Astrocyte (in vitro differentiated cells and primary cell): ENCODE measurements at regions not wholly inside any gene's neighbourhood (a gene's known extent, or its start where the extent isn't known, plus 50 kb on each side); places are given as distances from the start of the nearest gene placed in this dataset.
A peak's percentile ranks its signal among the peaks of the same experiment; 100 is the strongest.

Experiments
- DNase-seq: peaks from one replicate; pipeline ENCODE4 v3.0.0-alpha.2; 2010; ENCODE audit warnings: low read depth
- FAIRE-seq: peaks from 2 replicates; lab custom pipeline; 2011; peaks lifted over from hg19 to GRCh38; lab: Jason Lieb, UNC
- H2AFZ ChIP-seq: 2 replicates; pipeline ENCODE4 v1.6.0; 2012; ENCODE audit warnings: low read depth, low read length, inconsistent platforms
- H3K27ac ChIP-seq: 2 replicates; pipeline ENCODE4 v1.5.1; 2011; ENCODE audit warnings: low read depth, low read length, inconsistent platforms
- H3K27me3 ChIP-seq: 2 replicates; pipeline ENCODE4 v1.6.0; 2011; ENCODE audit warnings: low read length, inconsistent platforms; ENCODE audit not compliant: insufficient read depth
- H3K36me3 ChIP-seq: 2 replicates; pipeline ENCODE4 v1.5.1; 2011; ENCODE audit warnings: low read length, inconsistent platforms; ENCODE audit not compliant: insufficient read depth
- H3K4me1 ChIP-seq: 2 replicates; pipeline ENCODE4 v1.5.1; 2011; ENCODE audit warnings: low read length, inconsistent platforms; ENCODE audit not compliant: insufficient read depth
- H3K4me2 ChIP-seq: 2 replicates; pipeline ENCODE4 v1.6.0; 2012; ENCODE audit warnings: low read length, inconsistent platforms
- H3K4me3 ChIP-seq: 2 replicates; pipeline ENCODE4 v1.5.1; 2011; ENCODE audit warnings: low read depth, mild to moderate bottlenecking, low read length, inconsistent platforms; ENCODE audit not compliant: insufficient read depth
- H3K79me2 ChIP-seq: 2 replicates; pipeline ENCODE4 v1.6.0; 2012; ENCODE audit warnings: mild to moderate bottlenecking, low read length, inconsistent platforms; ENCODE audit not compliant: insufficient read depth
- H3K9ac ChIP-seq: 2 replicates; pipeline ENCODE4 v1.6.0; 2012; ENCODE audit warnings: mild to moderate bottlenecking, low read length, inconsistent platforms
- H3K9me3 ChIP-seq: 2 replicates; pipeline ENCODE4 v1.5.1; 2012; ENCODE audit warnings: low read depth, mild to moderate bottlenecking, low read length, inconsistent platforms; ENCODE audit not compliant: insufficient read depth
- H4K20me1 ChIP-seq: 2 replicates; pipeline ENCODE4 v1.6.0; 2012; ENCODE audit warnings: low read length, inconsistent platforms; ENCODE audit not compliant: insufficient read depth
- H3K27ac Mint-ChIP-seq: one replicate; pipeline ENCODE4 v1.8.0; 2021; ENCODE audit warnings: mild to moderate bottlenecking, mixed read lengths; ENCODE audit not compliant: unreplicated experiment
- H3K27me3 Mint-ChIP-seq: one replicate; pipeline ENCODE4 v1.8.0; 2021; ENCODE audit warnings: low read depth, mixed read lengths; ENCODE audit not compliant: unreplicated experiment
- H3K36me3 Mint-ChIP-seq: one replicate; pipeline ENCODE4 v1.8.0; 2021; ENCODE audit warnings: low read depth, mixed read lengths; ENCODE audit not compliant: unreplicated experiment
- H3K4me1 Mint-ChIP-seq: one replicate; pipeline ENCODE4 v1.8.0; 2021; ENCODE audit warnings: low read depth, mixed read lengths; ENCODE audit not compliant: unreplicated experiment
- H3K4me3 Mint-ChIP-seq: one replicate; pipeline ENCODE4 v1.8.0; 2021; ENCODE audit warnings: mild to moderate bottlenecking, moderate library complexity, mixed read lengths; ENCODE audit not compliant: unreplicated experiment
- H3K9me3 Mint-ChIP-seq: one replicate; pipeline ENCODE4 v1.8.0; 2021; ENCODE audit warnings: mild to moderate bottlenecking, mixed read lengths; ENCODE audit not compliant: unreplicated experiment
- CTCF ChIP-seq: IDR thresholded peaks from 2 replicates; pipeline ENCODE4 v1.5.1; 2011; ENCODE audit warnings: low read depth, mild to moderate bottlenecking, inconsistent platforms, low read length, moderate library complexity; ENCODE audit not compliant: insufficient read depth
- EZH2 ChIP-seq: IDR thresholded peaks from 2 replicates; pipeline ENCODE4 v1.6.1; 2012; ENCODE audit warnings: mild to moderate bottlenecking, low read length, inconsistent platforms; ENCODE audit not compliant: insufficient read depth

- H3K4me3 Mint-ChIP-seq, result no peak overlapping the region
- H3K4me1 Mint-ChIP-seq, result peaks cover 9% of the 10 kb centered on the region
- no peaks in the 10 kb centered on the region for H3K4me1 ChIP-seq
- H3K27me3 ChIP-seq, result no peaks in the 10 kb centered on the region
- H3K9me3 Mint-ChIP-seq, result no peaks in the 10 kb centered on the region
- no peaks in the 10 kb centered on the region for H3K36me3 ChIP-seq
- H3K9me3 ChIP-seq, result no peaks in the 10 kb centered on the region
- H3K27ac Mint-ChIP-seq, result no peak overlapping the region
- no peaks in the 10 kb centered on the region for H3K79me2 ChIP-seq
- no peak overlapping the region for H3K4me2 ChIP-seq
- H3K27ac ChIP-seq, result no peak overlapping the region
- no peak for FAIRE-seq
- no peaks in the 10 kb centered on the region for H4K20me1 ChIP-seq
- no peak overlapping the region for H3K9ac ChIP-seq
- H2AFZ ChIP-seq, result no peak overlapping the region
- TF ChIP-seq EZH2 (no peak), CTCF (no peak)
- no peaks in the 10 kb centered on the region for H3K27me3 Mint-ChIP-seq
- peaks cover 2% of the 10 kb centered on the region for H3K36me3 Mint-ChIP-seq
- no peak overlapping the region for H3K4me3 ChIP-seq
- no peak for DNase-seq
These were observed 931.1 kb downstream of the FAM181B start for GRCh38 chr11:81802591-81802990.

- no peak overlapping the region for H3K27ac ChIP-seq
- FAIRE-seq, result no peak
- no peak for DNase-seq
- no peaks in the 10 kb centered on the region for H3K79me2 ChIP-seq
- no peaks in the 10 kb centered on the region for H3K4me1 ChIP-seq
- H4K20me1 ChIP-seq, result no peaks in the 10 kb centered on the region
- H3K4me3 ChIP-seq, result no peak overlapping the region
- H2AFZ ChIP-seq, result no peak overlapping the region
- no peak overlapping the region for H3K4me2 ChIP-seq
- no peaks in the 10 kb centered on the region for H3K9me3 Mint-ChIP-seq
- H3K36me3 ChIP-seq, result no peaks in the 10 kb centered on the region
- H3K27me3 ChIP-seq, result no peaks in the 10 kb centered on the region
- H3K36me3 Mint-ChIP-seq, result no peaks in the 10 kb centered on the region
- H3K4me1 Mint-ChIP-seq, result peaks cover 6% of the 10 kb centered on the region
- H3K4me3 Mint-ChIP-seq, result no peak overlapping the region
- TF ChIP-seq CTCF (no peak), EZH2 (no peak)
- H3K27me3 Mint-ChIP-seq, result peaks cover 2% of the 10 kb centered on the region
- no peak overlapping the region for H3K27ac Mint-ChIP-seq
- H3K9me3 ChIP-seq, result no peaks in the 10 kb centered on the region
- H3K9ac ChIP-seq, result no peak overlapping the region
These were observed 941.2 kb downstream of the FAM181B start for GRCh38 chr11:81792416-81792815.

DNA sequence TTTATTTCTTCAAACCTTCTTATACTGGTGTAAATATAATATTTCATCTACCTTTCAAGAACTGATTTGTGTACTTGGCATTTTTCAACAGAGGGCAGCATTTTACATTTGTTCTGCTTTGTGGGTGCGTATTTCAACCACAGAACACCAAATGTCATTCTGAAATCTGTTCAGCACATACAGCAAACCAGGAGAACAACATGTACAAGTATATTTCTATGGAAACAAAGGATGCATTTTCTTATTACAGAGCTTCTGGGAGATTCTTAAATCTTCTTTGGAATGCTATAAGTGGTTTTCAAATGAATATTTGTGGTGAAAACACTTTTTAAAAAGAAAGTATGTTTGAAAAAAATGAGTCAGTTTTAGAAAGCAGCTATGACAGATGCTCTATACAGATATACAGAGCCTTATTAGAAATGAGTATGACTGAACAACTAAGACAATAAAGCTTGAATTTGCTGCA lies 946.0 kb downstream of the FAM181B start:
- Histone ChIP-seq H3K4me2 (no peak overlapping the region), H4K20me1 (no peaks in the 10 kb centered on the region), H3K9ac (no peak overlapping the region), H3K36me3 (no peaks in the 10 kb centered on the region), H3K79me2 (no peaks in the 10 kb centered on the region), H3K27ac (no peak overlapping the region), H3K27me3 (no peaks in the 10 kb centered on the region), H3K4me3 (no peak overlapping the region), H3K9me3 (no peaks in the 10 kb centered on the region), H3K4me1 (no peaks in the 10 kb centered on the region), H2AFZ (no peak overlapping the region)
- H3K27ac Mint-ChIP-seq, result peak overlapping the region; percentile 41
- no peaks in the 10 kb centered on the region for H3K36me3 Mint-ChIP-seq
- TF ChIP-seq CTCF (no peak), EZH2 (no peak)
- FAIRE-seq (no peak), DNase-seq (peak; percentile 18)
- H3K9me3 Mint-ChIP-seq, result no peaks in the 10 kb centered on the region
- no peak overlapping the region for H3K4me3 Mint-ChIP-seq
- no peaks in the 10 kb centered on the region for H3K27me3 Mint-ChIP-seq
- H3K4me1 Mint-ChIP-seq, result peaks cover 14% of the 10 kb centered on the region
